ENCODE measurements at regions not wholly inside any gene's neighbourhood (a gene's known extent, or its start where the extent isn't known, plus 50 kb on each side); places are given as distances from the start of the nearest gene placed in this dataset.

GRCh38 chr16:35302859-35303258, 1843.4 kb downstream of the TP53TG3F start:
- Histone ChIP-seq H3K4me3 (no peak overlapping the region), H3K9me3 (ENCODE audit: low read depth, low read length) (no peaks in the 10 kb centered on the region), H3K27ac (no peak overlapping the region), H3K36me3 (ENCODE audit: insufficient read depth, low read length) (no peaks in the 10 kb centered on the region), H3K9ac (ENCODE audit: insufficient read length) (no peak overlapping the region)
- no peak for DNase-seq (ENCODE audit: low read depth, low spot score)
- TF ChIP-seq FOXP2 (optimal IDR thresholded peaks at IDR 0.05; ENCODE audit: control extremely low read depth, extremely low read length, insufficient read depth) = no peak
- no peak for TF ChIP-seq EZH2 (IDR thresholded peaks at IDR 0.05)
- no peak for TF ChIP-seq POLR2AphosphoS5 (IDR thresholded peaks at IDR 0.05; ENCODE audit: borderline replicate concordance, low read depth, low read length)

GRCh38 chr16:35305476-35305875, 1846.1 kb downstream of the TP53TG3F start:
- Histone ChIP-seq H3K27ac (no peak overlapping the region), H3K36me3 (ENCODE audit: insufficient read depth, low read length) (no peaks in the 10 kb centered on the region), H3K4me3 (no peak overlapping the region), H3K9me3 (ENCODE audit: low read depth, low read length) (no peaks in the 10 kb centered on the region), H3K9ac (ENCODE audit: insufficient read length) (no peak overlapping the region)
- no peak for DNase-seq (ENCODE audit: low read depth, low spot score)
- TF ChIP-seq FOXP2 (optimal IDR thresholded peaks at IDR 0.05; ENCODE audit: control extremely low read depth, extremely low read length, insufficient read depth) (no peak), POLR2AphosphoS5 (IDR thresholded peaks at IDR 0.05; ENCODE audit: borderline replicate concordance, low read depth, low read length) (no peak), EZH2 (IDR thresholded peaks at IDR 0.05) (no peak)

- Histone ChIP-seq H3K9me3 (ENCODE audit: low read depth, low read length) (no peaks in the 10 kb centered on the region), H3K36me3 (ENCODE audit: insufficient read depth, low read length) (no peaks in the 10 kb centered on the region), H3K4me3 (no peak overlapping the region), H3K27ac (no peak overlapping the region), H3K9ac (ENCODE audit: insufficient read length) (no peak overlapping the region)
- no peak for DNase-seq (ENCODE audit: low read depth, low spot score)
- no peak for TF ChIP-seq EZH2 (IDR thresholded peaks at IDR 0.05)
- no peak for TF ChIP-seq FOXP2 (optimal IDR thresholded peaks at IDR 0.05; ENCODE audit: control extremely low read depth, extremely low read length, insufficient read depth)
- TF ChIP-seq POLR2AphosphoS5 (IDR thresholded peaks at IDR 0.05; ENCODE audit: borderline replicate concordance, low read depth, low read length) = no peak
Measured at GRCh38 chr16:35306915-35307314, 1847.5 kb downstream of the TP53TG3F start.

GRCh38 chr16:35308674-35309073, 1849.3 kb downstream of the TP53TG3F start:
- Histone ChIP-seq H3K9me3 (ENCODE audit: low read depth, low read length) (no peaks in the 10 kb centered on the region), H3K9ac (ENCODE audit: insufficient read length) (no peak overlapping the region), H3K27ac (no peak overlapping the region), H3K36me3 (ENCODE audit: insufficient read depth, low read length) (no peaks in the 10 kb centered on the region), H3K4me3 (no peak overlapping the region)
- no peak for DNase-seq (ENCODE audit: low read depth, low spot score)
- no peak for TF ChIP-seq EZH2 (IDR thresholded peaks at IDR 0.05)
- TF ChIP-seq POLR2AphosphoS5 (IDR thresholded peaks at IDR 0.05; ENCODE audit: borderline replicate concordance, low read depth, low read length) = no peak
- no peak for TF ChIP-seq FOXP2 (optimal IDR thresholded peaks at IDR 0.05; ENCODE audit: control extremely low read depth, extremely low read length, insufficient read depth)

- H3K9me3 ChIP-seq (ENCODE audit: low read depth, low read length) = no peaks in the 10 kb centered on the region
Measured at GRCh38 chr16:35310999-35311398, 1851.6 kb downstream of the TP53TG3F start.

GRCh38 chr16:35311475-35311874, 1852.1 kb downstream of the TP53TG3F start:
- no peak overlapping the region for H3K27ac ChIP-seq
- H3K9ac ChIP-seq (ENCODE audit: insufficient read length) = no peak overlapping the region
- TF ChIP-seq POLR2AphosphoS5 (IDR thresholded peaks at IDR 0.05; ENCODE audit: borderline replicate concordance, low read depth, low read length) (no peak), FOXP2 (optimal IDR thresholded peaks at IDR 0.05; ENCODE audit: control extremely low read depth, extremely low read length, insufficient read depth) (no peak), EZH2 (IDR thresholded peaks at IDR 0.05) (no peak)
- H3K36me3 ChIP-seq (ENCODE audit: insufficient read depth, low read length) = no peaks in the 10 kb centered on the region
- H3K4me3 ChIP-seq = no peak overlapping the region
- DNase-seq (ENCODE audit: low read depth, low spot score) = no peak
- no peaks in the 10 kb centered on the region for H3K9me3 ChIP-seq (ENCODE audit: low read depth, low read length)

More at GRCh38 chr16:35310999-35311398, 1851.6 kb downstream of the TP53TG3F start:
- no peak overlapping the region for H3K9ac ChIP-seq (ENCODE audit: insufficient read length)
- no peak for DNase-seq (ENCODE audit: low read depth, low spot score)
- no peak overlapping the region for H3K4me3 ChIP-seq
- TF ChIP-seq EZH2 (IDR thresholded peaks at IDR 0.05) (no peak), POLR2AphosphoS5 (IDR thresholded peaks at IDR 0.05; ENCODE audit: borderline replicate concordance, low read depth, low read length) (no peak), FOXP2 (optimal IDR thresholded peaks at IDR 0.05; ENCODE audit: control extremely low read depth, extremely low read length, insufficient read depth) (no peak)
- no peaks in the 10 kb centered on the region for H3K36me3 ChIP-seq (ENCODE audit: insufficient read depth, low read length)
- no peak overlapping the region for H3K27ac ChIP-seq

GRCh38 chr16:35314298-35314697, 1854.9 kb downstream of the TP53TG3F start:
- Histone ChIP-seq H3K9ac (ENCODE audit: insufficient read length) (no peak overlapping the region), H3K36me3 (ENCODE audit: insufficient read depth, low read length) (no peaks in the 10 kb centered on the region), H3K4me3 (no peak overlapping the region), H3K27ac (no peak overlapping the region), H3K9me3 (ENCODE audit: low read depth, low read length) (no peaks in the 10 kb centered on the region)
- TF ChIP-seq POLR2AphosphoS5 (IDR thresholded peaks at IDR 0.05; ENCODE audit: borderline replicate concordance, low read depth, low read length) (no peak), FOXP2 (optimal IDR thresholded peaks at IDR 0.05; ENCODE audit: control extremely low read depth, extremely low read length, insufficient read depth) (no peak), EZH2 (IDR thresholded peaks at IDR 0.05) (no peak)
- no peak for DNase-seq (ENCODE audit: low read depth, low spot score)

- no peaks in the 10 kb centered on the region for H3K36me3 ChIP-seq (ENCODE audit: insufficient read depth, low read length)
- no peak for TF ChIP-seq FOXP2 (optimal IDR thresholded peaks at IDR 0.05; ENCODE audit: control extremely low read depth, extremely low read length, insufficient read depth)
- TF ChIP-seq POLR2AphosphoS5 (IDR thresholded peaks at IDR 0.05; ENCODE audit: borderline replicate concordance, low read depth, low read length) = no peak
- TF ChIP-seq EZH2 (IDR thresholded peaks at IDR 0.05) = no peak
- H3K9ac ChIP-seq (ENCODE audit: insufficient read length) = no peak overlapping the region
- no peaks in the 10 kb centered on the region for H3K9me3 ChIP-seq (ENCODE audit: low read depth, low read length)
- H3K27ac ChIP-seq = no peak overlapping the region
- no peak overlapping the region for H3K4me3 ChIP-seq
- DNase-seq (ENCODE audit: low read depth, low spot score) = no peak
Measured at GRCh38 chr16:35319536-35320192, 1860.3 kb downstream of the TP53TG3F start.

GRCh38 chr16:35325936-35326335, 1866.5 kb downstream of the TP53TG3F start:
- TF ChIP-seq FOXP2 (optimal IDR thresholded peaks at IDR 0.05; ENCODE audit: control extremely low read depth, extremely low read length, insufficient read depth) (no peak), EZH2 (IDR thresholded peaks at IDR 0.05) (no peak), POLR2AphosphoS5 (IDR thresholded peaks at IDR 0.05; ENCODE audit: borderline replicate concordance, low read depth, low read length) (no peak)
- Histone ChIP-seq H3K9ac (ENCODE audit: insufficient read length) (no peak overlapping the region), H3K36me3 (ENCODE audit: insufficient read depth, low read length) (no peaks in the 10 kb centered on the region), H3K9me3 (ENCODE audit: low read depth, low read length) (no peaks in the 10 kb centered on the region), H3K4me3 (no peak overlapping the region), H3K27ac (no peak overlapping the region)
- DNase-seq (ENCODE audit: low read depth, low spot score) = no peak
